CD14-positive monocyte (primary cell): ENCODE measurements at regions not wholly inside any gene's neighbourhood (a gene's known extent, or its start where the extent isn't known, plus 50 kb on each side); places are given as distances from the start of the nearest gene placed in this dataset.

ENCODE experiments used
- DNase-seq, 3 donors: peaks; one replicate each; pipeline ENCODE4 v3.0.0-alpha.2; 2011 to 2022
- H2AFZ ChIP-seq: 2 replicates; pipeline ENCODE4 v1.6.0; 2012; ENCODE audit warnings: mild to moderate bottlenecking, low read depth, low read length, inconsistent platforms; ENCODE audit not compliant: insufficient read depth, poor library complexity, severe bottlenecking
- H3K27ac ChIP-seq, 2 donors: 1 replicate in 1 of 2; 2 replicates in 1 of 2; pipeline ENCODE4 v1.5.1; 2012 to 2013; ENCODE audit warnings: low read length in 2 of 2, control low read depth in 1 of 2, inconsistent platforms in 1 of 2, low read depth in 1 of 2, mild to moderate bottlenecking in 1 of 2
- H3K27me3 ChIP-seq, 2 donors: one replicate each; pipeline versions ENCODE4 v1.6.0 to v1.6.1; 2011 to 2013; ENCODE audit warnings: low read length in 2 of 2; ENCODE audit not compliant: control insufficient read depth in 2 of 2, insufficient read depth in 2 of 2
- H3K36me3 ChIP-seq, 2 donors: replicated peaks in 1 of 2; 1 replicate in 1 of 2; 2 replicates in 1 of 2; pipeline versions ENCODE4 v1.5.1 to v1.6.1; 2012 to 2013; ENCODE audit warnings: low read length in 2 of 2, control low read depth in 1 of 2, inconsistent platforms in 1 of 2, mild to moderate bottlenecking in 1 of 2; ENCODE audit not compliant: insufficient read depth in 2 of 2, control insufficient read depth in 1 of 2
- H3K4me1 ChIP-seq, 2 donors: 1 replicate in 1 of 2; 2 replicates in 1 of 2; pipeline versions ENCODE4 v1.5.1 to v1.6.1; 2012 to 2013; ENCODE audit warnings: low read length in 2 of 2, control low read depth in 1 of 2, inconsistent platforms in 1 of 2, mild to moderate bottlenecking in 1 of 2, moderate library complexity in 1 of 2; ENCODE audit not compliant: insufficient read depth in 2 of 2, control insufficient read depth in 1 of 2
- H3K4me2 ChIP-seq: replicated peaks from 2 replicates; pipeline ENCODE3; 2012; ENCODE audit warnings: low read length, moderate library complexity, mild to moderate bottlenecking; ENCODE audit not compliant: poor library complexity, severe bottlenecking; ENCODE audit errors: extremely low read depth
- H3K4me3 ChIP-seq, 3 experiments: fragments of 200-600 bp in 1 of 3; sonication (generic) in 1 of 3; replicated peaks in 1 of 3; 1 replicate in 2 of 3; 2 replicates in 1 of 3; pipeline ENCODE4 v1.5.1; 2011 to 2013; ENCODE audit warnings: low read length in 3 of 3, mild to moderate bottlenecking in 3 of 3, control low read depth in 2 of 3, low read depth in 2 of 3, inconsistent platforms in 1 of 3, moderate library complexity in 1 of 3
- H3K79me2 ChIP-seq: 2 replicates; pipeline ENCODE4 v1.6.0; 2012; ENCODE audit warnings: mild to moderate bottlenecking, control low read depth, inconsistent platforms, low read length, moderate library complexity; ENCODE audit not compliant: insufficient read depth
- H3K9ac ChIP-seq: 2 replicates; pipeline ENCODE4 v1.6.0; 2017; ENCODE audit warnings: low read length, mild to moderate bottlenecking; ENCODE audit not compliant: insufficient read depth, poor library complexity, severe bottlenecking
- H3K9me3 ChIP-seq, 2 donors: replicated peaks in 1 of 2; 1 replicate in 1 of 2; 2 replicates in 1 of 2; pipeline versions ENCODE4 v1.5.1 to v1.6.1; 2012 to 2013; ENCODE audit warnings: low read length in 2 of 2, control low read depth in 1 of 2; ENCODE audit not compliant: control insufficient read depth in 1 of 2, insufficient read depth in 1 of 2
- H4K20me1 ChIP-seq: 2 replicates; pipeline ENCODE4 v1.6.0; 2012; ENCODE audit warnings: mild to moderate bottlenecking, low read length, control low read depth, moderate library complexity; ENCODE audit not compliant: insufficient read depth
- H3K27ac Mint-ChIP-seq, 7 donors: one replicate each; pipeline ENCODE4 v1.8.0; 2020; ENCODE audit warnings: mild to moderate bottlenecking in 7 of 7, mixed read lengths in 7 of 7, moderate library complexity in 6 of 7, inconsistent platforms in 2 of 7
- H3K27me3 Mint-ChIP-seq, 3 donors: one replicate each; pipeline ENCODE4 v1.8.0; 2021 to 2022; ENCODE audit warnings: low read depth in 3 of 3, mild to moderate bottlenecking in 3 of 3, mixed read lengths in 3 of 3, moderate library complexity in 3 of 3, inconsistent platforms in 1 of 3
- H3K36me3 Mint-ChIP-seq, 2 donors: one replicate each; pipeline ENCODE4 v1.8.0; 2020; ENCODE audit warnings: mixed read lengths in 2 of 2, inconsistent platforms in 1 of 2, mild to moderate bottlenecking in 1 of 2
- H3K4me1 Mint-ChIP-seq: one replicate; pipeline ENCODE4 v1.8.0; 2020; ENCODE audit warnings: mild to moderate bottlenecking, mixed read lengths
- H3K4me3 Mint-ChIP-seq, 2 donors: one replicate each; pipeline ENCODE4 v1.8.0; 2020; ENCODE audit warnings: mild to moderate bottlenecking in 2 of 2, mixed read lengths in 2 of 2, moderate library complexity in 1 of 2
- H3K9me3 Mint-ChIP-seq, 7 donors: one replicate each; pipeline ENCODE4 v1.8.0; 2020 to 2022; ENCODE audit warnings: mixed read lengths in 7 of 7, mild to moderate bottlenecking in 6 of 7, moderate library complexity in 6 of 7, inconsistent platforms in 2 of 7
- CTCF ChIP-seq: fragments of 200-600 bp; IDR thresholded peaks from one replicate; pipeline ENCODE4 v1.8.0; 2022; ENCODE audit warnings: antibody characterized with exemption, mild to moderate bottlenecking
- WGBS: methylation state at CpG from one replicate; pipeline ENCODE4 v1.1.5; 2013; ENCODE audit warnings: missing lambda C conversion rate; ENCODE audit not compliant: insufficient coverage; 5-methylcytosine and 5-hydroxymethylcytosine counted together
- intact Hi-C, 2 donors: fragments of 100-400 bp; cut with micrococcal nuclease; formaldehyde crosslinking; loops; one replicate each; pipeline versions ENCODE4 v1.15.0 to v1.15.1; 2023

GRCh38 chr14:43745746-43746145 lies 761.3 kb downstream of the FSCB start:
- H3K27me3 ChIP-seq, result no peaks in the 10 kb centered on the region
- H3K27ac Mint-ChIP-seq, result no peak overlapping the region
- WGBS, result no CpG with 5 or more reads among the region's 1 CpG
- H3K27ac ChIP-seq, result no peak overlapping the region
- H3K4me1 Mint-ChIP-seq, result no peaks in the 10 kb centered on the region
- no peak overlapping the region for H3K4me2 ChIP-seq
- H3K4me1 ChIP-seq, result no peaks in the 10 kb centered on the region
- no peaks in the 10 kb centered on the region for H3K9me3 Mint-ChIP-seq
- no peaks in the 10 kb centered on the region for H3K36me3 ChIP-seq
- H2AFZ ChIP-seq, result no peak overlapping the region
- no peak overlapping the region for H3K9ac ChIP-seq
- H3K79me2 ChIP-seq, result no peaks in the 10 kb centered on the region
- H3K9me3 ChIP-seq, result no peaks in the 10 kb centered on the region
- intact Hi-C loops, result no loop called here
- H3K4me3 Mint-ChIP-seq, result no peak overlapping the region
- TF ChIP-seq CTCF, result no peak
- DNase-seq, result no peak
- no peaks in the 10 kb centered on the region for H3K27me3 Mint-ChIP-seq
- H3K4me3 ChIP-seq, result no peak overlapping the region
- H4K20me1 ChIP-seq, result no peaks in the 10 kb centered on the region
- no peaks in the 10 kb centered on the region for H3K36me3 Mint-ChIP-seq

- DNase-seq, result no peak
- no peak overlapping the region for H3K4me2 ChIP-seq
These were observed 771.2 kb downstream of the FSCB start for GRCh38 chr14:43735932-43736331.

More at GRCh38 chr14:43735932-43736331, 771.2 kb downstream of the FSCB start:
- WGBS, result 71% methylated on average over 1 of the region's 3 CpGs
- Mint-ChIP-seq H3K27me3 (peaks cover 0 to 3% (median 0%) of the 10 kb centered on the region in 3 donors), H3K27ac (no peak overlapping the region), H3K36me3 (no peaks in the 10 kb centered on the region), H3K4me1 (no peaks in the 10 kb centered on the region), H3K9me3 (peaks cover 0 to 8% (median 1%) of the 10 kb centered on the region in 7 donors), H3K4me3 (no peak overlapping the region)
- intact Hi-C loops, result no loop called here
- no peak overlapping the region for H3K9ac ChIP-seq
- no peaks in the 10 kb centered on the region for H3K4me1 ChIP-seq
- H3K36me3 ChIP-seq, result no peaks in the 10 kb centered on the region
- H2AFZ ChIP-seq, result no peak overlapping the region
- H3K79me2 ChIP-seq, result no peaks in the 10 kb centered on the region
- no peak for TF ChIP-seq CTCF
- H3K4me3 ChIP-seq, result no peak overlapping the region
- H4K20me1 ChIP-seq, result no peaks in the 10 kb centered on the region
- H3K9me3 ChIP-seq, result no peaks in the 10 kb centered on the region
- H3K27ac ChIP-seq, result no peak overlapping the region
- H3K27me3 ChIP-seq, result no peaks in the 10 kb centered on the region
